Endodermal cell (in vitro differentiated cells): ENCODE measurements at regions not wholly inside any gene's neighbourhood (a gene's known extent, or its start where the extent isn't known, plus 50 kb on each side); places are given as distances from the start of the nearest gene placed in this dataset.
A peak's percentile ranks its signal among the peaks of the same experiment; 100 is the strongest.

Experiments
- DNase-seq: peaks from one replicate; pipeline ENCODE4 v3.0.0-alpha.2; 2017
- H3K27ac ChIP-seq: 2 replicates; pipeline ENCODE4 v1.5.1; 2013; ENCODE audit warnings: mild to moderate bottlenecking, low read depth, low read length, moderate library complexity
- H3K27me3 ChIP-seq: 2 replicates; pipeline ENCODE4 v1.6.1; 2013; ENCODE audit warnings: mild to moderate bottlenecking, low read length, moderate library complexity; ENCODE audit not compliant: insufficient read depth, control insufficient read depth, poor library complexity, severe bottlenecking
- H3K36me3 ChIP-seq: 2 replicates; pipeline ENCODE4 v1.7.0; 2013; ENCODE audit warnings: mild to moderate bottlenecking, low read length, moderate library complexity; ENCODE audit not compliant: control insufficient read depth, insufficient read depth
- H3K4me1 ChIP-seq: one replicate; pipeline ENCODE4 v1.7.0; 2013; ENCODE audit warnings: low read length; ENCODE audit not compliant: control insufficient read depth, insufficient read depth
- H3K4me3 ChIP-seq: 2 replicates; pipeline ENCODE4 v1.5.1; 2013; ENCODE audit warnings: mild to moderate bottlenecking, low read length, moderate library complexity
- H3K9ac ChIP-seq: 2 replicates; pipeline ENCODE4 v1.6.1; 2013; ENCODE audit warnings: mild to moderate bottlenecking, low read length, moderate library complexity; ENCODE audit not compliant: poor library complexity, severe bottlenecking; ENCODE audit errors: extremely low read depth
- H3K9me3 ChIP-seq: 2 replicates; pipeline ENCODE4 v1.6.1; 2013; ENCODE audit warnings: mild to moderate bottlenecking, low read length, moderate library complexity; ENCODE audit not compliant: control insufficient read depth
- H3K27ac Mint-ChIP-seq: 2 replicates; pipeline ENCODE4 v1.8.0; 2020; ENCODE audit warnings: mixed read lengths
- H3K27me3 Mint-ChIP-seq: 2 replicates; pipeline ENCODE4 v1.8.0; 2021; ENCODE audit warnings: mild to moderate bottlenecking, mixed read lengths; ENCODE audit not compliant: insufficient read depth
- H3K36me3 Mint-ChIP-seq: 2 replicates; pipeline ENCODE4 v1.8.0; 2020; ENCODE audit warnings: low read depth, mixed read lengths
- H3K4me1 Mint-ChIP-seq: 2 replicates; pipeline ENCODE4 v1.8.0; 2020; ENCODE audit warnings: mixed read lengths
- H3K4me3 Mint-ChIP-seq: 2 replicates; pipeline ENCODE4 v1.8.0; 2020; ENCODE audit warnings: mild to moderate bottlenecking, moderate library complexity, mixed read lengths
- H3K9me3 Mint-ChIP-seq: 2 replicates; pipeline ENCODE4 v1.8.0; 2020; ENCODE audit warnings: mild to moderate bottlenecking, mixed read lengths
- CTCF ChIP-seq: fragments of 200-600 bp; sonication (generic); conservative IDR thresholded peaks from 2 replicates; pipeline ENCODE4 v1.5.0; 2021; ENCODE audit warnings: antibody characterized with exemption, mild to moderate bottlenecking
- WGBS, 2 experiments: methylation state at CpG; one replicate each; pipeline versions ENCODE4 v1.1.5 to v1.1.7; 2013; ENCODE audit warnings: missing lambda C conversion rate in 2 of 2, mixed read lengths in 1 of 2; ENCODE audit not compliant: insufficient coverage in 1 of 2, insufficient read length in 1 of 2; 5-methylcytosine and 5-hydroxymethylcytosine counted together

GRCh38 chr15:70521576-70522322 lies 241.6 kb downstream of the UACA start:
- no peak overlapping the region for H3K4me3 ChIP-seq
- Mint-ChIP-seq H3K27ac (no peak overlapping the region), H3K27me3 (no peaks in the 10 kb centered on the region), H3K36me3 (no peaks in the 10 kb centered on the region), H3K9me3 (no peaks in the 10 kb centered on the region), H3K4me3 (no peak overlapping the region), H3K4me1 (peaks cover 21% of the 10 kb centered on the region)
- 92 to 93% methylated on average over 10 to 11 of the region's 11 CpGs for WGBS, 2 experiments
- TF ChIP-seq CTCF = no peak
- no peak overlapping the region for H3K9ac ChIP-seq
- peak; percentile 42 for DNase-seq
- no peaks in the 10 kb centered on the region for H3K36me3 ChIP-seq
- no peaks in the 10 kb centered on the region for H3K9me3 ChIP-seq
- no peak overlapping the region for H3K27ac ChIP-seq
- peaks cover 5% of the 10 kb centered on the region for H3K4me1 ChIP-seq
- H3K27me3 ChIP-seq = no peaks in the 10 kb centered on the region

DNA sequence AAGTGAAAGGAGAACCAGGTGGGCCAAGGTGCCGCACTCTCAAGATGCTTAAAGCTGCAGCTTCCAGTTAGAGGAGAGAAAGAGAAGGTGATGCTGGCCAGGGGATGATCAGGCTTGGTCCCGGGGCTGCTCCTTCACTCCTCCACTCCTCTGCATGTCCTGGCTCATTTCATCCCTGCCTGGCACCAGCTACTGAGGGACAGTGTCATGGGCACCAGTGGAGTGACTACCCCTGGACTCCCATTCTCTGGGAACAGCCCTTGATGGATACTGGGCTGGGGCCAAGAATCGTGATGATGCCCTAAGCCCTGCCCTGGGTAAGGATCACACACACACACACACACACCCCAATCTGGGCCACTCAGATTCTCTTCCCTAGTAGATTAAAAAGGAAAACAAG lies 243.7 kb downstream of the UACA start:
- H3K27me3 ChIP-seq = no peaks in the 10 kb centered on the region
- DNase-seq = no peak
- no peaks in the 10 kb centered on the region for H3K9me3 Mint-ChIP-seq
- H3K36me3 ChIP-seq = no peaks in the 10 kb centered on the region
- H3K27ac Mint-ChIP-seq = no peak overlapping the region
- no peak overlapping the region for H3K4me3 Mint-ChIP-seq
- peaks cover 5% of the 10 kb centered on the region for H3K4me1 ChIP-seq
- H3K9ac ChIP-seq = no peak overlapping the region
- peaks cover 23% of the 10 kb centered on the region for H3K4me1 Mint-ChIP-seq
- H3K36me3 Mint-ChIP-seq = no peaks in the 10 kb centered on the region
- H3K4me3 ChIP-seq = no peak overlapping the region
- no peak overlapping the region for H3K27ac ChIP-seq
- no peak for TF ChIP-seq CTCF
- no peaks in the 10 kb centered on the region for H3K27me3 Mint-ChIP-seq
- 89 to 100% methylated on average over 1 to 3 of the region's 3 CpGs for WGBS, 2 experiments
- no peaks in the 10 kb centered on the region for H3K9me3 ChIP-seq

- Mint-ChIP-seq H3K4me1 (peaks cover 20% of the 10 kb centered on the region), H3K27ac (no peak overlapping the region), H3K9me3 (no peaks in the 10 kb centered on the region), H3K27me3 (no peaks in the 10 kb centered on the region), H3K36me3 (no peaks in the 10 kb centered on the region), H3K4me3 (no peak overlapping the region)
- no peak for TF ChIP-seq CTCF
- no peaks in the 10 kb centered on the region for H3K36me3 ChIP-seq
- H3K4me1 ChIP-seq = peaks cover 5% of the 10 kb centered on the region
- 96 to 97% methylated on average over 4 to 6 of the region's 6 CpGs for WGBS, 2 experiments
- no peak overlapping the region for H3K4me3 ChIP-seq
- no peak overlapping the region for H3K9ac ChIP-seq
- no peaks in the 10 kb centered on the region for H3K9me3 ChIP-seq
- H3K27ac ChIP-seq = no peak overlapping the region
- no peaks in the 10 kb centered on the region for H3K27me3 ChIP-seq
- DNase-seq = no peak
Observed at GRCh38 chr15:70519004-70519365, 244.4 kb downstream of the UACA start.
